Fibroblast of lung (primary cell): ENCODE measurements at regions not wholly inside any gene's neighbourhood (a gene's known extent, or its start where the extent isn't known, plus 50 kb on each side); places are given as distances from the start of the nearest gene placed in this dataset.

Experiments
- CTCF ChIP-seq, 2 donors: IDR thresholded peaks in 1 of 2; conservative IDR thresholded peaks in 1 of 2; 1 replicate in 1 of 2; 2 replicates in 1 of 2; pipeline ENCODE4 v1.5.1; 2011 to 2012; ENCODE audit warnings: low read length in 2 of 2, control low read depth in 1 of 2, inconsistent platforms in 1 of 2, low read depth in 1 of 2, mild to moderate bottlenecking in 1 of 2
- EZH2 ChIP-seq: IDR thresholded peaks from 2 replicates; pipeline ENCODE4 v1.5.1; 2012; ENCODE audit warnings: low read length, control low read depth, mild to moderate bottlenecking; ENCODE audit errors: missing control alignments

GRCh38 chr4:180197471-180197870, 2045.7 kb upstream of the TENM3 start:
- TF ChIP-seq CTCF (conservative IDR thresholded peaks at IDR 0.05 in 1 of 2, IDR thresholded peaks at IDR 0.05 in 1 of 2; ENCODE audit: low read depth in 1 of 2, low read length in 2 of 2) (no peak), EZH2 (no peak)
